Right hindlimb (tissue), 1 donor: ENCODE measurements at regions not wholly inside any gene's neighbourhood (a gene's known extent, or its start where the extent isn't known, plus 50 kb on each side); places are given as distances from the start of the nearest gene placed in this dataset.
"Not testable (repeated sequence)": the region's sequence is repeated elsewhere in the genome, so short reads cannot be mapped to it uniquely, and the experiment has no call there.

ENCODE experiments used
- DNase-seq: peaks from one replicate; pipeline ENCODE4 v3.0.0-alpha.2; 2018

- no peak for DNase-seq
Measured at GRCh38 chr2:160550048-160550447, 56.4 kb upstream of the RBMS1 start.

DNA sequence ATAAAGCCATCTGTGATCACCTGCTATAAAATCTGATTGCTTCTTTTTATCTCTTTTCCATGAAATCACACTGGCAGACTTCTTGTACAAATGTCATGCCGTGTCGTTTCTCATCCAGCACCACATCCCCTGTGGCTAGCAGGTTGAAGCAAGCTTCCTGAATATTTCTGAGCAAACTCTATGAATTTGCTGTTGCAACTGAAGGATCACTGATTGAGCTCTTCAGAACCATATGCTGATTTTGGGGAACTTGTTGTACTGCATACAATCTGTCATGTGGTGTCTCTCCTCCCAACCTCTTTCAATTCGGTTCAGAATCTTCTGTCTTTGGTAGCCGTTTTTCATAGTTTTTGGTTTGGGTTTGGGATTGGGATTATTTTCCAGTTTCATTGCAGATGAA lies 57.7 kb upstream of the RBMS1 start:
- no peak for DNase-seq

GRCh38 chr2:160555420-160556071 lies 61.9 kb upstream of the RBMS1 start:
- DNase-seq = no peak

DNA sequence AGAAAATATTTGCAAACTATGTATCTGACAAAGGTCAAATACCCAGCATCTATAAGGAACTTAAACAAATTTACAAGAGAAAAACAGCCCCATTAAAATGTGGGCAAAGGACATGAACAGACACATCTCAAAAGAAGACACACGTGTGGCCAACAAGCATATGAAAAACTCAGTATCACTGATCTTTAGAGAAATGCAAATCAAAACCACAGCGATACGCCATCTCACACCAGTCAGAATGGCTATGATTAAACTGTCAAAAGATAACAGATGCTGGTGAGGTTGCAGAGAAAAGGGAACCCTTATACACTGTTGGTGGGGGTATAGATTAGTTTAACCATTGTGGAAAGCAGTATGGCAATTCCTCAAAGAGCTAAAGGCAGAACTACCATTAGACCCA lies 64.3 kb upstream of the RBMS1 start:
- no peak for DNase-seq

DNA sequence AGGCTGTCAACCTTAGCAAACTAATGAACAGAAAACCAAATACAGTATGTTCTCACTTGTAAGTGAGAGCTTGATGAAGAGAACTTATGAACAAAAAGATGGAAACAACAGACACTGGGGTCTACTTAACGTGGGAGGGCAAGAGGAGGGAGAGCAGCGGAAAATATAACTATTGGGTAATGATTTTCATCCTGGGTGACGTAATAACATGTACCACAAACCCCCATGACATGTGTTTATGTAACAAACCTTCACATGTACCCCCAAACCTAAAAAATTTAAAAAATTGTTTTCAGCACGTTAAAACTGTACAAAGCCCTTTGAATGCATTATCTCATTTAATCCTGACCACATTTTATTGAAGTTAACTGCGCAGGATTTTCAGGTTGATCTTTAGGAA lies 64.9 kb upstream of the RBMS1 start:
- DNase-seq = no peak

DNA sequence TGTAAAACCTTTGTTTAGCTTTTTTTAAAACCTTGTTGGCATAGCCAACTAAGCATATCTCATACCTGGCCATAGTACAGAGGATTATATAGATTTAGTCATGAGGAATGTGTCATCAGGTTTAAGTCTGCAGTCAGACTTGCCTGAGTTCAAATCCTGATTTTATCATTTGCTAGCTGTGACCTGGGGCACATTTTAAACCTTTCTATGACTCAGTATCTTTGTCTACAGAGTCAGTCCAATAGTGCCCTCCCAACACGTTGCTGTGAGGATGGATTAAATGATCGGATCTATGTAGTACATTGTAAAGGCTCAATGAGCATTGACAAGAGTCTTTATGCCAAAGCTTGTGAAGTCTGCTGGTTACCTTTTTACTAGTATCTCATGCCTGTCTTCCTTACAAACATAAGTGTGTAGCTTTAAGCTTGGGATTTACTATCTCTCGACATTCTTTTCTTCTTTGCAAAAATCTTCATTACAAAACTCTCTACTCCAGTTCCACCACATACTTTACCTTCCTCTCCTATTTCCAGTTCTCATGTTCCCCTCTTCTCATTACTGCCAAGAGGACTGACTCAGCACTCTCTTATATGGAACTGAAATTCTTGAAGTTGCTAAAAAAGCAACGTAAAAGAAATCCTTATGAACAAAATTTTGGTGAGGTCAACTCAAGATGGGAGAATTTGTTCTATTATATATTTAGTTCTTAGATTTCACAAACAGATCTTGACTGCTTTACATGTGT lies 68.1 kb upstream of the RBMS1 start:
- no peak for DNase-seq

DNA sequence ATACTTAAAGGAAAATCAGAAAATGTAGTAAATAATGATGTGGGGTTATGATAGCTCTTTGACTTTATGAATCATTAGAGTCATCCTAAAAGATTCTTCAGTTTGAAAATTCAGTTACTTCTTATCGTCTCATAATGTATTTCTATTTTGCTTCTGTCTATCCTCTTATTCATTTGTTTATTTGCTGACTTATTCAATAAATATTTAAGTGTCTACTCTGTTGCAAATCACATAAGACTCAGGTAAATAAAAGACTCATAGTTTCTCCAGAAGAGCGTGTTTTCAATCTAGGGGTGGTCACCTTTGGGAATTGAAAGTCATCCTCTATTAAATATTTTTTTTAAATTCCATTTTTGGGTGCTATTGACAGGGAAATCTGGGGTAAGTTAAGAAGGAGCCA lies 69.1 kb upstream of the RBMS1 start:
- no peak for DNase-seq

- no peak for DNase-seq
Measured at GRCh38 chr2:160564591-160564990, 71.0 kb upstream of the RBMS1 start.

DNA sequence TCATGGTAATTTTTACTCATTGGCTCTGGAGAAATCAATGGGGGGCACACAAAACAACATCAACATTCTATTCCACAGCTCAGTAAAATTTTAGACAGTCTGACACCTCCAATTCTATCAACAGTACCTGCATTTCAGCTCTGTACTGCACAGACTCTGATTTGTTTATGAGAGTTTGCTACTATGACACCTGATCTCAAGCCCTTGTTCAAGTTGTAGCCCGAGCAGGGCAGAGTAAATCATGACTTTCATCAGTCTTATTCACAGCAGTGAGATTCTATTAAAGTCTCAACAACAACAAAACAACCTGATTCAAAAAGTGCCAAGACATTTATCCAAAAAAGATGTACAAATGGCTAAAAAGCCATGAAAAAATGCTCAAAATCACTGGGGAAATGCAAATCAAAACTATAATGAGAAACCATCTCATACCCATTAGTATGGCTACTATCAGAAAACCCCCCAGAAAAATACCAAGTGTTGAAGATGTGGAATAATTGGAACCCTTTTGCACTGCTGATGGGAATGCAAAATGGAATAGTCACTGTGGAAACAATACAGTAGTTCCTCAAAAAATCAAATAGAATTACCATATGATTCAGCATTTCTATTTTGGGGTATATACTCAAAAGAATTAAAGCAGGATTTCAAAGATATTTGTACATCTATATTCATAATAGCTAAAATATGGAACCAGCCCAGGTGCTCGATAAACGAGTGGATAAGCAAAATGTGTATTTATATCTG lies 71.7 kb upstream of the RBMS1 start:
- DNase-seq = no peak

GRCh38 chr2:160566717-160567116 lies 73.1 kb upstream of the RBMS1 start:
- DNase-seq = no peak

- no peak for DNase-seq
Measured at GRCh38 chr2:160568856-160569255, 75.2 kb upstream of the RBMS1 start.

- no peak for DNase-seq
Measured at GRCh38 chr2:160570376-160570775, 76.8 kb upstream of the RBMS1 start.

DNA sequence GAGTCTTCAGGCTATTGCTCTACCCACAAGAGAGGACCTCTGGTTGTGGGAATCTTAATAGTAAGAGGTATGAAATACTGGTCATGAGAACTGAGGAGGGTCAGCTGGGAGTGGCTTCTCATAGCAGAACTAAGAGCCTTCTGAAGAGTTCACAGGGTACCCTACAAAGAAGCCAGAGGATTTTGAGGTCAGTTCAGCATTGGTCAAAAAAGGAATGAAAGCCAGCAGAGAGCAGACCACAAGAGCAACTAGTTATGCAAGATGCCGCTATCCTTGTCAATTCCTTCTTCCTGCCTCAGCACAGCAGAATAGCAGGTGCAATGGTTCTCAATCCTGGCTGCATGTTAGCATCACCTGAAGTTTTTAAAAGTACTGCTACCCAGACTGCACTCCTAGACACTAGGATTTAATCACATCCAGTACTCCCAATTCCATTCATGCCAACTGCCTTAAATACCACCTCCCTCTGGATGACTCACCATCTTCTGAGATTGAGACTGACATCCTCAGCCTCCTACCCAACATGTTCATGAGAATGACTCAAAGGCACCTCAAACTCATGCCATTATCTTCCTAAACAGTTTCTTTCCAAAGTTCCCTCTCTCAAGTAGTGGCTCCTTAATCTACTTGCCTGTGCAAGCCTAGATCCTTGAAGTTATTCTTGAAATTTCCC lies 81.0 kb upstream of the RBMS1 start:
- DNase-seq = no peak

DNA sequence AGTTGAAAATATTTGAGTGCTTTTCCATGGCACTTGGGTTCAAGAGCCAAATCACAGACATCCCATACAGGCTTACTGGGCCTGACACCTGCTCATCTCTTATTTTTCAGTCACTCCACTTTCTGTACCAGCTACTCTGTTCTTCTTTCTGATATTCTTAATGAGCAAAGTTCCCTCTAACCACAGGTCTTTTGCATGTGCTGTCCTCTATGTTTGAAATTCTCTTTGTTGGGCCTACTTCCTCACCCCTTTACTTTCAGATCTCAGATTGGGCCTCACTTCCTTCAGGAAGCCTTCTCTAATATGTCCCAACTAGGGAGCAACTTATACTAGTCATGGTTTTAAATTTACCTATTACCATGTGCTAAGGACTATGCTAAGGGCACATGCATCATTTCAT lies 81.8 kb upstream of the RBMS1 start:
- DNase-seq = no peak

DNA sequence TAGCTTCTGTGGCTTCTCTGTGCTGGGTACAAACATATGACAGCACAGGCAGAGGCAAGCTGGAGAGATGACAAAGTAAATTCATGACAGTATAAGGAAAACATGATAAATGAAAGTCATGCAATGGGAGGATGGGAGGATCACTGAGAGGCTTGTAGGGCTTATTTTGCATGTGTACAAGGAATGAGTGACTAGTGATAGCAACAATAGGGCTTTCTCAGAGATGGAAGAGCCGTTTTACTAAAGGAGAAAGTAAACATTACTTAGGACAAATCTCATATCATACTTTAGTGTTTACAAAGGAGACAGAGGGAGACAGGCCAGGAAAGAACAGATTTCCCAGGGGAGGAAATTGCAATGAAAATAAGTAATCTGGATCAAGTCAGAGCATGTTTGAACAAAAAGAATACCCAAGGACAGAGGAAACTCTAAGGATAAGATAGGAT lies 82.5 kb upstream of the RBMS1 start:
- no peak for DNase-seq

- not testable (repeated sequence) for DNase-seq
Measured at GRCh38 chr2:160577081-160577480, 83.5 kb upstream of the RBMS1 start.

- no peak for DNase-seq
Measured at GRCh38 chr2:160581035-160581434, 87.4 kb upstream of the RBMS1 start.

DNA sequence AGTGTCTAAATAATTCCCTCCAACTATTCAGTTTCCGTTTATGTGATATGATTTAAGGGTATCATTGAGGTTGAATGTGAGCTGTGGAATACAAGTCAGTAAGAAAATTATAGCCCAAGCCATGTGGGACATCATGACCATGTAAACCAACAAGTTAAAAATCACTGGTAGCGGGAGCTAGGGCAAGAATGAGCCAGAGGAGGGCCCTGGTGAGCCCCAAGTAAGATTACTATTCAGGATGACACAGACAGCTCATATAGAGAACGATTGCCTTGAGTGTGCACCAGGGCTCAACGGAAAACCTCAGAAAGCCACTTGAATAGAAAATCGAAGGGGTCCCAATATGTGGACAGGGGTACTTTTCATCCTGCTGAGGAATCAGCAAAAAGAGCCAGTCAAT lies 87.8 kb upstream of the RBMS1 start:
- no peak for DNase-seq

- DNase-seq = no peak
Measured at GRCh38 chr2:160582081-160582480, 88.5 kb upstream of the RBMS1 start.

GRCh38 chr2:160582490-160583145 lies 89.0 kb upstream of the RBMS1 start:
- DNase-seq = peak; percentile 64

GRCh38 chr2:160583146-160583535 lies 89.5 kb upstream of the RBMS1 start:
- DNase-seq = peak; percentile 34

DNA sequence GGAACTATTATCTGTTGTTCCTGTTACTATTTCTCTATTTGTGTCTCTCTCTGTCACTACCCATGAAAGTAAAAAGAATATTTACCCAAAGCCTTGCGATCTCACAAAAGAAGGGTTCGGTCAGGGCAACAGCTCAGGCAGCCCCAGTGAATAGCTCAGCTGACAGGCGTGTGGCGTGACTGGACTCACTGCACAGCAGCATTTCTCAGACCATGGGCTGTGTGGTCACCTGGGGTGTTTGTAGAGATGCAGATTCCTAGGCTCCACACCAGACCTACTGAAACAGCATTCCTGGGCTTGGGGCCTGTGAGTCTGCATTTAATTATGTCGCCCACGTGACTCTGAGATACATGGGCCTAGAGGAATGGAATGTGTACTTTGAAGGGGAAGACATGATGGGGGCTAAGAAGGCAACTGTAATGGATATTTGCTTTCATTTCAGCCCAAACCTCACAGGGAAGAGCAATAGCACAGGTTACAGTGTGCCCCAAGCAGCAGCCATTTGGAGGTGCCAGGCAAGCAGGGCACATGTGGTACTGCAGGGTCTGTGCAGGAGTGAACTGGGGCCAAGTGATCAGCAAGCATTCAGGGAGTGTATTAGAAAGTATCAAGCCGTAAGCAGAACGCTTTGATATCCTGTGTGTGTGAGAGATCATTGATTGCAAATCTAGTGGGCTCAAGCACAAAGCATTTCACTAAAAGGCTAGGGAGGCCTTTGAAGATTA lies 90.4 kb upstream of the RBMS1 start:
- DNase-seq = no peak
